ENCODE measurements at regions not wholly inside any gene's neighbourhood (a gene's known extent, or its start where the extent isn't known, plus 50 kb on each side); places are given as distances from the start of the nearest gene placed in this dataset.

DNA sequence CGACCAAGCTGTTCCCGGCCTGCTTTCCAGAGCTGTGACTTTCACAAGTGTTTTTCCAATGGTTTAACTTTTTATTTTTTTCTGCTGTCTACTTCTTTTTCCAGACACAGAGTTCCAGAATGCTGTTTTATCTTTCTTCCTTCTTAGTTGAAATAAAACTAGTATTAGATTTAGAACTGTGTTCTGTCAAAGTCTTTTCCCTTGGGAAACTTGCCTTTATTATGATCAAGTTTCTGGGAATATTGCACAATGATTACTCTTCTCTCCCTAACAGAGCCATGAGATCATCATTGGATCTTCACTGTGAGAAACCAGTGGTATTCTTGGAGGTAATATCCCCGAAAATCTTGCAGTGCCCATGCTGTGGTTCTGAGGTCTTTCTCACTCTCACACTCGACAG, 104.9 kb upstream of the KCND2 start:
- Histone ChIP-seq H3K79me2 (ENCODE audit: control insufficient read depth, low read length) (no peaks in the 10 kb centered on the region), H3K9me3 (ENCODE audit: control insufficient read depth, insufficient read depth, low read length) (no peaks in the 10 kb centered on the region), H3K36me3 (ENCODE audit: control insufficient read depth, low read length) (no peaks in the 10 kb centered on the region), H4K20me1 (ENCODE audit: control insufficient read depth, insufficient read depth, low read depth, low read length) (no peaks in the 10 kb centered on the region), H3K27ac (ENCODE audit: low read depth, low read length) (no peak overlapping the region), H3K4me3 (ENCODE audit: low read length) (no peak overlapping the region), H3K9me2 (replicated peaks; ENCODE audit: control insufficient read depth, low read length) (no peaks in the 10 kb centered on the region), H3F3A (ENCODE audit: control insufficient read depth, insufficient read depth) (no peaks in the 10 kb centered on the region), H3K4me2 (ENCODE audit: low read length) (no peak overlapping the region), H3K27me3 (ENCODE audit: control insufficient read depth, low read length) (no peaks in the 10 kb centered on the region), H3K4me1 (ENCODE audit: control insufficient read depth, low read length) (no peaks in the 10 kb centered on the region)
- TF ChIP-seq, protein P1, sequence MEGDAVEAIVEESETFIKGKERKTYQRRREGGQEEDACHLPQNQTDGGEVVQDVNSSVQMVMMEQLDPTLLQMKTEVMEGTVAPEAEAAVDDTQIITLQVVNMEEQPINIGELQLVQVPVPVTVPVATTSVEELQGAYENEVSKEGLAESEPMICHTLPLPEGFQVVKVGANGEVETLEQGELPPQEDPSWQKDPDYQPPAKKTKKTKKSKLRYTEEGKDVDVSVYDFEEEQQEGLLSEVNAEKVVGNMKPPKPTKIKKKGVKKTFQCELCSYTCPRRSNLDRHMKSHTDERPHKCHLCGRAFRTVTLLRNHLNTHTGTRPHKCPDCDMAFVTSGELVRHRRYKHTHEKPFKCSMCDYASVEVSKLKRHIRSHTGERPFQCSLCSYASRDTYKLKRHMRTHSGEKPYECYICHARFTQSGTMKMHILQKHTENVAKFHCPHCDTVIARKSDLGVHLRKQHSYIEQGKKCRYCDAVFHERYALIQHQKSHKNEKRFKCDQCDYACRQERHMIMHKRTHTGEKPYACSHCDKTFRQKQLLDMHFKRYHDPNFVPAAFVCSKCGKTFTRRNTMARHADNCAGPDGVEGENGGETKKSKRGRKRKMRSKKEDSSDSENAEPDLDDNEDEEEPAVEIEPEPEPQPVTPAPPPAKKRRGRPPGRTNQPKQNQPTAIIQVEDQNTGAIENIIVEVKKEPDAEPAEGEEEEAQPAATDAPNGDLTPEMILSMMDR (IDR thresholded peaks at IDR 0.05; ENCODE audit: low read depth, low read length, poor library complexity, severe bottlenecking) = no peak

DNA sequence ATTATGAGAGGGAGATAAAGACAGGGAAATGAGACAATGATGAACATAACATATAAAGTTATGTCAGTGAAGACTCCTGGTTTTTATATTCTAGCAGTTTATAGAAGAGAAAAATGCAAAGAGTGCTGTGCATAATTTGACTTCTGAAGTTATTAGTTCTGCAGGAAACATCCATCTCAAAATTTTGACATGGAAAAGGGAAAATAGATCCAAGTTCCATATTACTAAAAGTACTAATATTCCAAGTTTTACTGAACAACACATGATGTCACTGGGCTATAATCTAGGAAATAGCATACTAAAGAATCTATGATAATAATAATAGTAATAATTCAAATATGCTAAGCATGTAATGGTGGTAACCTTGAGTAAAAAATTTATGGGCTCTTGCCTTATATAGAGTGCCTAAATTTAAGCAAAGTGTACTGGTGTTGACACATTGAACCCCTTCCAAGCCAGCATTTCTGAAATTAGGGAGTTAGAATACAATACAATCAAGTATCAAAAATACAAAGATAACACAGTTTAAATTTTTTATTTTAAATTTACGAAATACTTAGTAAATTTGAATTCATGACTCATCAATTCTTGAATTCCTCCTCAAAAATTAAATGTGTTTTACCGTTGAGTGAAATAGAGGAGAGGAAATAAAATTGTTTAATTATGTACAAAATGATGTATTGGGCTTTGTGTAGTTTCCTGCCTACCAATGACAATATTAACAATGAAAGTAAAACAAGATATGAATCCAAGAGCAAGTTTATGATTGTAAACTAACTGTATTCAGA, 102.8 kb upstream of the KCND2 start:
- H4K20me1 ChIP-seq (ENCODE audit: control insufficient read depth, insufficient read depth, low read depth, low read length) = no peaks in the 10 kb centered on the region
- no peaks in the 10 kb centered on the region for H3K4me1 ChIP-seq (ENCODE audit: control insufficient read depth, low read length)
- H3K4me2 ChIP-seq (ENCODE audit: low read length) = no peak overlapping the region
- no peaks in the 10 kb centered on the region for H3F3A ChIP-seq (ENCODE audit: control insufficient read depth, insufficient read depth)
- no peaks in the 10 kb centered on the region for H3K9me3 ChIP-seq (ENCODE audit: control insufficient read depth, insufficient read depth, low read length)
- no peaks in the 10 kb centered on the region for H3K27me3 ChIP-seq (ENCODE audit: control insufficient read depth, low read length)
- H3K9me2 ChIP-seq (replicated peaks; ENCODE audit: control insufficient read depth, low read length) = no peaks in the 10 kb centered on the region
- H3K79me2 ChIP-seq (ENCODE audit: control insufficient read depth, low read length) = no peaks in the 10 kb centered on the region
- H3K4me3 ChIP-seq (ENCODE audit: low read length) = no peak overlapping the region
- H3K36me3 ChIP-seq (ENCODE audit: control insufficient read depth, low read length) = no peaks in the 10 kb centered on the region
- TF ChIP-seq, protein P1 (IDR thresholded peaks at IDR 0.05; ENCODE audit: low read depth, low read length, poor library complexity, severe bottlenecking) = no peak
- TF ChIP-seq EZH2phosphoT487 (IDR thresholded peaks at IDR 0.05; ENCODE audit: borderline replicate concordance, low read length) = no peak
- no peak overlapping the region for H3K27ac ChIP-seq (ENCODE audit: low read depth, low read length)

DNA sequence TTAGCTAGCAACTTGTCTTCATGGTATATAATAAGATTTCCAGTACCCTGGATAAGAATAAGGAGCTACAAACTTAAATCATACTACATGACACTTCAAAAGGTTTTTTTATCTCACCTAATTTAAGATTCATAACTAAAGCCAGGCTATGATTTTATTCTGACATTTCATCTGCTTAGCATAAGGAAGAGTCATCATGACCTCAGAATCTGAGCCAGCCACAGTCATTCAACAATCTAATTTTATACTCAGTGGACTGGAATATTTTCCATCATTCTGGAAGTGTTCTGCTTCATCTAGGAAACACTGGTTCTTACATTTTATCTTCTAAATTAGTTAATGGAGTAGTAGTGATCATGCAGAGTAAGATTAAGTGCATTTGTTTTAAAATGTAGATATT, 102.1 kb upstream of the KCND2 start:
- Histone ChIP-seq H3F3A (ENCODE audit: control insufficient read depth, insufficient read depth) (no peaks in the 10 kb centered on the region), H3K79me2 (ENCODE audit: control insufficient read depth, low read length) (no peaks in the 10 kb centered on the region), H3K4me3 (ENCODE audit: low read length) (no peak overlapping the region), H3K27ac (ENCODE audit: low read depth, low read length) (no peak overlapping the region), H3K9me3 (ENCODE audit: control insufficient read depth, insufficient read depth, low read length) (no peaks in the 10 kb centered on the region), H3K27me3 (ENCODE audit: control insufficient read depth, low read length) (no peaks in the 10 kb centered on the region), H3K4me1 (ENCODE audit: control insufficient read depth, low read length) (no peaks in the 10 kb centered on the region), H3K9me2 (replicated peaks; ENCODE audit: control insufficient read depth, low read length) (no peaks in the 10 kb centered on the region), H4K20me1 (ENCODE audit: control insufficient read depth, insufficient read depth, low read depth, low read length) (no peaks in the 10 kb centered on the region), H3K36me3 (ENCODE audit: control insufficient read depth, low read length) (no peaks in the 10 kb centered on the region), H3K4me2 (ENCODE audit: low read length) (no peak overlapping the region)
- TF ChIP-seq, protein P1 (IDR thresholded peaks at IDR 0.05; ENCODE audit: low read depth, low read length, poor library complexity, severe bottlenecking) = no peak
- TF ChIP-seq EZH2phosphoT487 (IDR thresholded peaks at IDR 0.05; ENCODE audit: borderline replicate concordance, low read length) = no peak

Measured in DOHH2 (cell line).